NB4 (cell line): ENCODE measurements at regions not wholly inside any gene's neighbourhood (a gene's known extent, or its start where the extent isn't known, plus 50 kb on each side); places are given as distances from the start of the nearest gene placed in this dataset.

ENCODE experiments used
- CTCF ChIP-seq: IDR thresholded peaks from one replicate; pipeline ENCODE4 v1.5.1; 2012; ENCODE audit warnings: low read depth, low read length
- MAX ChIP-seq: IDR thresholded peaks from 2 replicates; pipeline ENCODE4 v1.6.1; 2011; ENCODE audit warnings: low read depth, low read length
- MYC ChIP-seq: IDR thresholded peaks from 2 replicates; pipeline ENCODE4 v1.6.1; 2011; ENCODE audit warnings: low read depth, low read length
- POLR2A ChIP-seq: IDR thresholded peaks from 2 replicates; pipeline ENCODE4 v1.6.1; 2011; ENCODE audit warnings: mild to moderate bottlenecking; ENCODE audit not compliant: insufficient read length; ENCODE audit errors: extremely low read depth

GRCh38 chr20:51309128-51309527 lies 233.4 kb downstream of the NFATC2 start:
- TF ChIP-seq CTCF (no peak), POLR2A (no peak), MAX (no peak), MYC (no peak)
